Stimulated activated naive CD8-positive, alpha-beta T cell treated with anti-CD3 and anti-CD28 coated beads, Interleukin-15, amount 100 ng/mL, for 72 hours (primary cell): ENCODE measurements at regions not wholly inside any gene's neighbourhood (a gene's known extent, or its start where the extent isn't known, plus 50 kb on each side); places are given as distances from the start of the nearest gene placed in this dataset.
"Not testable (repeated sequence)": the region's sequence is repeated elsewhere in the genome, so short reads cannot be mapped to it uniquely, and the experiment has no call there.

Source experiments
- ATAC-seq: fragments of 150-1000 bp; cut with Tn5 transposase; 2 replicates; pipeline ENCODE4 v1.10.0; 2021; ENCODE audit warnings: mild to moderate bottlenecking, moderate library complexity
- DNase-seq, 2 donors: peaks; one replicate each; pipeline ENCODE4 v3.0.0; 2021 to 2022
- H3K27ac Mint-ChIP-seq, 2 donors: one replicate each; pipeline ENCODE4 v1.8.0; 2022; ENCODE audit warnings: mild to moderate bottlenecking in 2 of 2, mixed read lengths in 2 of 2, moderate library complexity in 2 of 2
- H3K27me3 Mint-ChIP-seq: one replicate; pipeline ENCODE4 v1.8.0; 2022; ENCODE audit warnings: mixed read lengths
- H3K4me1 Mint-ChIP-seq: one replicate; pipeline ENCODE4 v1.8.0; 2022; ENCODE audit warnings: mild to moderate bottlenecking, mixed read lengths
- H3K4me3 Mint-ChIP-seq, 2 donors: one replicate each; pipeline ENCODE4 v1.8.0; 2022; ENCODE audit warnings: mild to moderate bottlenecking in 2 of 2, mixed read lengths in 2 of 2, moderate library complexity in 1 of 2
- H3K9me3 Mint-ChIP-seq, 2 donors: one replicate each; pipeline ENCODE4 v1.8.0; 2022; ENCODE audit warnings: mixed read lengths in 2 of 2

GRCh38 chr9:108750661-108751215 lies 105.0 kb downstream of the ACTL7B start:
- no peak for DNase-seq
- ATAC-seq = no peak
- Mint-ChIP-seq H3K4me1 (no peaks in the 10 kb centered on the region), H3K27ac (no peak overlapping the region), H3K9me3 (peaks cover 8 to 11% of the 10 kb centered on the region in 2 donors), H3K4me3 (no peak overlapping the region), H3K27me3 (no peaks in the 10 kb centered on the region)

GRCh38 chr9:108748776-108749175 lies 107.0 kb downstream of the ACTL7B start:
- Mint-ChIP-seq H3K4me1 (no peaks in the 10 kb centered on the region), H3K9me3 (peaks cover 7 to 8% of the 10 kb centered on the region in 2 donors), H3K27ac (no peak overlapping the region), H3K27me3 (no peaks in the 10 kb centered on the region), H3K4me3 (no peak overlapping the region)
- DNase-seq (no peak), ATAC-seq (no peak)

- H3K9me3 Mint-ChIP-seq = no peaks in the 10 kb centered on the region
- no peak overlapping the region for H3K4me3 Mint-ChIP-seq
- H3K4me1 Mint-ChIP-seq = no peaks in the 10 kb centered on the region
- no peak for DNase-seq
- no peak overlapping the region for H3K27ac Mint-ChIP-seq
- no peaks in the 10 kb centered on the region for H3K27me3 Mint-ChIP-seq
- no peak for ATAC-seq
Measured at GRCh38 chr9:108746864-108747263, 108.9 kb downstream of the ACTL7B start.

- no peak for DNase-seq
- Mint-ChIP-seq H3K4me3 (no peak overlapping the region), H3K27me3 (no peaks in the 10 kb centered on the region), H3K9me3 (no peaks in the 10 kb centered on the region), H3K4me1 (no peaks in the 10 kb centered on the region), H3K27ac (no peak overlapping the region)
- no peak for ATAC-seq
Measured at GRCh38 chr9:108746001-108746400, 109.8 kb downstream of the ACTL7B start.

- Mint-ChIP-seq H3K4me3 (no peak overlapping the region), H3K27ac (no peak overlapping the region), H3K4me1 (no peaks in the 10 kb centered on the region), H3K27me3 (no peaks in the 10 kb centered on the region), H3K9me3 (no peaks in the 10 kb centered on the region)
- DNase-seq (no peak), ATAC-seq (no peak)
Measured at GRCh38 chr9:108744641-108745040, 111.1 kb downstream of the ACTL7B start.

- no peak overlapping the region for H3K4me3 Mint-ChIP-seq
- no peak overlapping the region for H3K27ac Mint-ChIP-seq
- no peak for ATAC-seq
- no peaks in the 10 kb centered on the region for H3K9me3 Mint-ChIP-seq
- H3K27me3 Mint-ChIP-seq = no peaks in the 10 kb centered on the region
- H3K4me1 Mint-ChIP-seq = no peaks in the 10 kb centered on the region
- DNase-seq = no peak
Measured at GRCh38 chr9:108743901-108744371, 111.8 kb downstream of the ACTL7B start.

GRCh38 chr9:108743416-108743815 lies 112.4 kb downstream of the ACTL7B start:
- no peaks in the 10 kb centered on the region for H3K27me3 Mint-ChIP-seq
- DNase-seq (no peak), ATAC-seq (no peak)
- H3K4me1 Mint-ChIP-seq = no peaks in the 10 kb centered on the region
- no peak overlapping the region for H3K4me3 Mint-ChIP-seq
- H3K27ac Mint-ChIP-seq = no peak overlapping the region
- H3K9me3 Mint-ChIP-seq = no peaks in the 10 kb centered on the region

- H3K4me1 Mint-ChIP-seq = no peaks in the 10 kb centered on the region
- H3K9me3 Mint-ChIP-seq = no peaks in the 10 kb centered on the region
- no peaks in the 10 kb centered on the region for H3K27me3 Mint-ChIP-seq
- no peak for ATAC-seq
- no peak overlapping the region for H3K27ac Mint-ChIP-seq
- H3K4me3 Mint-ChIP-seq = no peak overlapping the region
- no peak for DNase-seq
Measured at GRCh38 chr9:108742191-108742590, 113.6 kb downstream of the ACTL7B start.

- not testable (repeated sequence) for H3K27ac Mint-ChIP-seq, DNase-seq, H3K4me1 Mint-ChIP-seq, H3K4me3 Mint-ChIP-seq, H3K27me3 Mint-ChIP-seq, ATAC-seq
- peaks cover 6 to 13% of the 10 kb centered on the region in 2 donors for H3K9me3 Mint-ChIP-seq
Measured at GRCh38 chr9:108731292-108731691, 124.5 kb downstream of the ACTL7B start.

- ATAC-seq = no peak
- H3K9me3 Mint-ChIP-seq = peaks cover 4 to 6% of the 10 kb centered on the region in 2 donors
- H3K4me3 Mint-ChIP-seq = no peak overlapping the region
- no peak for DNase-seq
- no peaks in the 10 kb centered on the region for H3K4me1 Mint-ChIP-seq
- no peak overlapping the region for H3K27ac Mint-ChIP-seq
- H3K27me3 Mint-ChIP-seq = no peaks in the 10 kb centered on the region
Measured at GRCh38 chr9:108727580-108728111, 128.1 kb downstream of the ACTL7B start.

- H3K27me3 Mint-ChIP-seq = no peaks in the 10 kb centered on the region
- H3K9me3 Mint-ChIP-seq = peaks cover 0 to 6% of the 10 kb centered on the region in 2 donors
- DNase-seq = no peak
- no peak overlapping the region for H3K4me3 Mint-ChIP-seq
- no peaks in the 10 kb centered on the region for H3K4me1 Mint-ChIP-seq
- no peak overlapping the region for H3K27ac Mint-ChIP-seq
- no peak for ATAC-seq
Measured at GRCh38 chr9:108724652-108725051, 131.1 kb downstream of the ACTL7B start.

GRCh38 chr9:108724122-108724521 lies 131.7 kb downstream of the ACTL7B start:
- H3K27me3 Mint-ChIP-seq = no peaks in the 10 kb centered on the region
- no peak overlapping the region for H3K4me3 Mint-ChIP-seq
- H3K27ac Mint-ChIP-seq = no peak overlapping the region
- H3K4me1 Mint-ChIP-seq = no peaks in the 10 kb centered on the region
- ATAC-seq = no peak
- H3K9me3 Mint-ChIP-seq = peaks cover 0 to 6% of the 10 kb centered on the region in 2 donors
- no peak for DNase-seq

- Mint-ChIP-seq H3K27me3 (no peaks in the 10 kb centered on the region), H3K4me3 (no peak overlapping the region), H3K4me1 (no peaks in the 10 kb centered on the region), H3K9me3 (peaks cover 3 to 6% of the 10 kb centered on the region in 2 donors), H3K27ac (no peak overlapping the region)
- ATAC-seq (no peak), DNase-seq (no peak)
Measured at GRCh38 chr9:108722396-108722795, 133.4 kb downstream of the ACTL7B start.

GRCh38 chr9:108720191-108720642 lies 135.6 kb downstream of the ACTL7B start:
- Mint-ChIP-seq H3K4me3 (no peak overlapping the region), H3K9me3 (peaks cover 14 to 21% of the 10 kb centered on the region in 2 donors), H3K27me3 (no peaks in the 10 kb centered on the region), H3K4me1 (no peaks in the 10 kb centered on the region), H3K27ac (no peak overlapping the region)
- no peak for DNase-seq
- no peak for ATAC-seq

GRCh38 chr9:108710424-108710823 lies 145.4 kb downstream of the ACTL7B start:
- Mint-ChIP-seq H3K4me1 (no peaks in the 10 kb centered on the region), H3K9me3 (peaks cover 5 to 19% of the 10 kb centered on the region in 2 donors), H3K27me3 (no peaks in the 10 kb centered on the region), H3K27ac (no peak overlapping the region), H3K4me3 (no peak overlapping the region)
- no peak for ATAC-seq
- no peak for DNase-seq

- Mint-ChIP-seq H3K27me3 (no peaks in the 10 kb centered on the region), H3K9me3 (peaks cover 5 to 15% of the 10 kb centered on the region in 2 donors), H3K4me3 (no peak overlapping the region), H3K4me1 (no peaks in the 10 kb centered on the region), H3K27ac (no peak overlapping the region)
- no peak for ATAC-seq
- no peak for DNase-seq
Measured at GRCh38 chr9:108709997-108710396, 145.8 kb downstream of the ACTL7B start.

GRCh38 chr9:108709126-108709525 lies 146.7 kb downstream of the ACTL7B start:
- Mint-ChIP-seq H3K4me3 (no peak overlapping the region), H3K4me1 (no peaks in the 10 kb centered on the region), H3K9me3 (peaks cover 5 to 7% of the 10 kb centered on the region in 2 donors), H3K27me3 (no peaks in the 10 kb centered on the region), H3K27ac (no peak overlapping the region)
- no peak for DNase-seq
- no peak for ATAC-seq
